Endothelial cell of umbilical vein (primary cell): ENCODE measurements at regions not wholly inside any gene's neighbourhood (a gene's known extent, or its start where the extent isn't known, plus 50 kb on each side); places are given as distances from the start of the nearest gene placed in this dataset.

ENCODE experiments used
- BruUV-seq: library from RNA; stranded (reverse); fragments of 400-500 nt; replicated peaks from 2 replicates; lab custom pipeline; 2021; lab: Mats Ljungman, UMichigan
- CTCF ChIA-PET: fragments of 300-600, 350-600 bp; sonication (Branson Sonifier 250); formaldehyde crosslinking; loops from one replicate; lab custom pipeline; 2021; ENCODE audit warnings: antibody characterized with exemption, inconsistent platforms; lab: Charles Lee
- POLR2A ChIA-PET: fragments of 300-600, 350-600 bp; sonication (Branson Sonifier 250); formaldehyde crosslinking; loops from one replicate; lab custom pipeline; 2021; ENCODE audit warnings: antibody characterized with exemption, inconsistent platforms; lab: Charles Lee
- DNase-seq: peaks from one replicate; pipeline ENCODE4 v3.0.0-alpha.2; 2011; ENCODE audit warnings: low read depth, low spot score
- FAIRE-seq: peaks from 2 replicates; lab custom pipeline; 2011; peaks lifted over from hg19 to GRCh38; lab: Jason Lieb, UNC
- H2AFZ ChIP-seq: 2 replicates; pipeline ENCODE4 v1.6.0; 2012; ENCODE audit warnings: low read depth, low read length, control low read depth, inconsistent platforms
- H3K27ac ChIP-seq: 2 replicates; pipeline ENCODE4 v1.5.1; 2011; ENCODE audit warnings: low read depth, mild to moderate bottlenecking, control low read depth, low read length, moderate library complexity; ENCODE audit not compliant: insufficient read depth
- H3K27me3 ChIP-seq, 2 experiments: 2 replicates each; pipeline versions ENCODE4 v1.6.0 to v1.6.1; 2011; ENCODE audit warnings: low read length in 2 of 2, mixed read lengths in 1 of 2; ENCODE audit not compliant: control insufficient read depth in 2 of 2, insufficient read depth in 2 of 2
- H3K36me3 ChIP-seq, 2 experiments: 2 replicates in 1 of 2; 3 replicates in 1 of 2; pipeline ENCODE4 v1.5.1; 2011; ENCODE audit warnings: low read length in 2 of 2, mild to moderate bottlenecking in 1 of 2, moderate library complexity in 1 of 2; ENCODE audit not compliant: control insufficient read depth in 2 of 2, insufficient read depth in 2 of 2; ENCODE audit errors: extremely low read depth in 1 of 2
- H3K4me1 ChIP-seq: 3 replicates; pipeline ENCODE4 v1.5.1; 2011; ENCODE audit warnings: mild to moderate bottlenecking, low read length; ENCODE audit not compliant: control insufficient read depth, insufficient read depth; ENCODE audit errors: extremely low read depth
- H3K4me2 ChIP-seq: 2 replicates; pipeline ENCODE4 v1.6.1; 2011; ENCODE audit warnings: low read length, control low read depth, mixed read lengths; ENCODE audit not compliant: insufficient read depth
- H3K4me3 ChIP-seq, 3 experiments: fragments of 200-600 bp in 1 of 3; sonication (generic), shearing (Covaris generic) in 1 of 3; replicated peaks in 1 of 3; 2 replicates each; pipeline ENCODE4 v1.5.1; 2011 to 2016; ENCODE audit warnings: control low read depth in 3 of 3, low read length in 3 of 3, mild to moderate bottlenecking in 2 of 3, inconsistent platforms in 1 of 3, low read depth in 1 of 3, moderate library complexity in 1 of 3; ENCODE audit not compliant: insufficient read depth in 1 of 3
- H3K79me2 ChIP-seq: 2 replicates; pipeline ENCODE4 v1.6.0; 2012; ENCODE audit warnings: low read length, inconsistent platforms; ENCODE audit not compliant: control insufficient read depth, insufficient read depth
- H3K9ac ChIP-seq: replicated peaks from 2 replicates; pipeline ENCODE3; 2011; ENCODE audit warnings: low read length, control low read depth; ENCODE audit not compliant: insufficient read depth; ENCODE audit errors: extremely low read depth
- H3K9me1 ChIP-seq: replicated peaks from 3 replicates; pipeline ENCODE4 v1.6.0; 2011; ENCODE audit warnings: mild to moderate bottlenecking, low read length; ENCODE audit not compliant: control insufficient read depth, insufficient read depth; ENCODE audit errors: extremely low read depth
- H3K9me3 ChIP-seq: replicated peaks from 2 replicates; pipeline ENCODE4 v1.5.1; 2012; ENCODE audit warnings: low read length, inconsistent platforms; ENCODE audit not compliant: control insufficient read depth, insufficient read depth
- H4K20me1 ChIP-seq: replicated peaks from 2 replicates; pipeline ENCODE3; 2011; ENCODE audit warnings: mild to moderate bottlenecking, low read length; ENCODE audit not compliant: control insufficient read depth, insufficient read depth; ENCODE audit errors: extremely low read depth
- CTCF ChIP-seq, 2 donors: IDR thresholded peaks; 1 replicate in 1 of 2; 2 replicates in 1 of 2; pipeline ENCODE4 v1.5.1; 2011; ENCODE audit warnings: low read length in 2 of 2, mild to moderate bottlenecking in 2 of 2, moderate library complexity in 2 of 2, control low read depth in 1 of 2, inconsistent platforms in 1 of 2, low read depth in 1 of 2; ENCODE audit not compliant: insufficient read depth in 1 of 2; ENCODE audit errors: extremely low read depth in 1 of 2
- EZH2 ChIP-seq: IDR thresholded peaks from 2 replicates; pipeline ENCODE4 v1.6.1; 2012; ENCODE audit warnings: borderline replicate concordance, low read depth, mild to moderate bottlenecking, moderate library complexity, low read length, inconsistent platforms; ENCODE audit not compliant: severe bottlenecking
- FOS ChIP-seq: IDR thresholded peaks from 2 replicates; pipeline ENCODE4 v1.6.1; 2011; ENCODE audit warnings: mild to moderate bottlenecking, low read length, moderate library complexity, borderline replicate concordance; ENCODE audit not compliant: insufficient read depth
- GATA2 ChIP-seq: IDR thresholded peaks from 2 replicates; pipeline ENCODE4 v1.7.0; 2011; ENCODE audit warnings: low read depth, mild to moderate bottlenecking, moderate library complexity, mixed read lengths, low read length; ENCODE audit not compliant: insufficient read length, insufficient read depth
- JUN ChIP-seq: IDR thresholded peaks from 2 replicates; pipeline ENCODE4 v1.6.1; 2011; ENCODE audit warnings: borderline replicate concordance, low read depth; ENCODE audit not compliant: insufficient read length, insufficient read depth
- MAX ChIP-seq: IDR thresholded peaks from 2 replicates; pipeline ENCODE4 v1.6.1; 2011; ENCODE audit not compliant: insufficient read depth, insufficient read length
- MYC ChIP-seq: IDR thresholded peaks from one replicate; pipeline ENCODE4 v1.6.1; 2011; ENCODE audit warnings: mild to moderate bottlenecking, low read depth, low read length
- POLR2A ChIP-seq: IDR thresholded peaks from 2 replicates; pipeline ENCODE4 v1.6.1; 2012; ENCODE audit warnings: low read depth, mild to moderate bottlenecking, control low read depth, low read length
- POLR2AphosphoS5 ChIP-seq: IDR thresholded peaks from 2 replicates; pipeline ENCODE4 v1.6.1; 2012; ENCODE audit warnings: low read depth, mild to moderate bottlenecking, control low read depth, low read length, moderate library complexity; ENCODE audit not compliant: insufficient read depth
- dilution Hi-C: fragments of 300-500 bp; cut with MboI; formaldehyde crosslinking; loops from one replicate; pipeline ENCODE4 v1.15.0; 2019; ENCODE audit warnings: low sequenced_read_pairs; ENCODE audit not compliant: extremely low pct_ligation_motif_present
- intact Hi-C: fragments of 100-400 bp; cut with micrococcal nuclease; formaldehyde crosslinking; loops from one replicate; pipeline ENCODE4 v1.10.0; 2022

GRCh38 chr7:125966278-125967048, 1036.8 kb upstream of the POT1 start:
- H3K9me1 ChIP-seq = no peaks in the 10 kb centered on the region
- no peaks in the 10 kb centered on the region for H3K36me3 ChIP-seq
- dilution Hi-C loops (no loop called here), intact Hi-C loops (no loop called here)
- H3K27me3 ChIP-seq = no peaks in the 10 kb centered on the region
- no peak overlapping the region for H3K9ac ChIP-seq
- no TSS peak for BruUV-seq
- CTCF ChIA-PET = no interaction called here
- H3K79me2 ChIP-seq = no peaks in the 10 kb centered on the region
- POLR2A ChIA-PET = no interaction called here
- no peaks in the 10 kb centered on the region for H3K9me3 ChIP-seq
- DNase-seq (no peak), FAIRE-seq (no peak)
- no peak overlapping the region for H3K4me3 ChIP-seq
- no peak overlapping the region for H3K27ac ChIP-seq
- no peaks in the 10 kb centered on the region for H3K4me1 ChIP-seq
- TF ChIP-seq EZH2 (no peak), MYC (no peak), CTCF (IDR thresholded peaks at IDR 0.05; ENCODE audit: extremely low read depth in 1 of 2, insufficient read depth in 1 of 2, low read depth in 1 of 2, low read length in 2 of 2) (no peak), POLR2AphosphoS5 (no peak), FOS (no peak), GATA2 (no peak), MAX (no peak), POLR2A (no peak), JUN (no peak)
- H3K4me2 ChIP-seq = no peak overlapping the region
- no peak overlapping the region for H2AFZ ChIP-seq
- no peaks in the 10 kb centered on the region for H4K20me1 ChIP-seq
